ENCODE measurements at regions not wholly inside any gene's neighbourhood (a gene's known extent, or its start where the extent isn't known, plus 50 kb on each side); places are given as distances from the start of the nearest gene placed in this dataset.
"Not testable (repeated sequence)": the region's sequence is repeated elsewhere in the genome, so short reads cannot be mapped to it uniquely, and the experiment has no call there.

GRCh38 chr2:124985270-124985669, 960.2 kb downstream of the CNTNAP5 start:
- no peak overlapping the region for H3K4me3 ChIP-seq (ENCODE audit: low read length)
- DNase-seq (ENCODE audit: low read depth): no peak
- no peak for TF ChIP-seq CTCF (conservative IDR thresholded peaks at IDR 0.05; ENCODE audit: low read length)

- DNase-seq (ENCODE audit: low read depth): no peak
- no peak overlapping the region for H3K4me3 ChIP-seq (ENCODE audit: low read length)
- no peak for TF ChIP-seq CTCF (conservative IDR thresholded peaks at IDR 0.05; ENCODE audit: low read length)
Observed at GRCh38 chr2:124986136-124986535, 961.0 kb downstream of the CNTNAP5 start.

- not testable (repeated sequence) for DNase-seq (ENCODE audit: low read depth); H3K4me3 ChIP-seq (ENCODE audit: low read length)
Observed at GRCh38 chr2:124986870-124987269, 961.8 kb downstream of the CNTNAP5 start.

- not testable (repeated sequence) for H3K4me3 ChIP-seq (ENCODE audit: low read length); DNase-seq (ENCODE audit: low read depth)
Observed at GRCh38 chr2:124987436-124987835, 962.3 kb downstream of the CNTNAP5 start.

GRCh38 chr2:124988111-124988510, 963.0 kb downstream of the CNTNAP5 start:
- no peak overlapping the region for H3K4me3 ChIP-seq (ENCODE audit: low read length)
- DNase-seq (ENCODE audit: low read depth): no peak
- no peak for TF ChIP-seq CTCF (conservative IDR thresholded peaks at IDR 0.05; ENCODE audit: low read length)

GRCh38 chr2:124988794-124989193, 963.7 kb downstream of the CNTNAP5 start:
- no peak overlapping the region for H3K4me3 ChIP-seq (ENCODE audit: low read length)
- DNase-seq (ENCODE audit: low read depth): no peak
- TF ChIP-seq CTCF (conservative IDR thresholded peaks at IDR 0.05; ENCODE audit: low read length): no peak

- TF ChIP-seq CTCF (conservative IDR thresholded peaks at IDR 0.05; ENCODE audit: low read length): no peak
- H3K4me3 ChIP-seq (ENCODE audit: low read length): no peak overlapping the region
- no peak for DNase-seq (ENCODE audit: low read depth)
Observed at GRCh38 chr2:124993809-124994208, 968.7 kb downstream of the CNTNAP5 start.

GRCh38 chr2:124995185-124995912, 970.3 kb downstream of the CNTNAP5 start:
- no peak overlapping the region for H3K4me3 ChIP-seq (ENCODE audit: low read length)
- TF ChIP-seq CTCF (conservative IDR thresholded peaks at IDR 0.05; ENCODE audit: low read length): no peak
- DNase-seq (ENCODE audit: low read depth): no peak
